ENCODE measurements at regions not wholly inside any gene's neighbourhood (a gene's known extent, or its start where the extent isn't known, plus 50 kb on each side); places are given as distances from the start of the nearest gene placed in this dataset.

DNA sequence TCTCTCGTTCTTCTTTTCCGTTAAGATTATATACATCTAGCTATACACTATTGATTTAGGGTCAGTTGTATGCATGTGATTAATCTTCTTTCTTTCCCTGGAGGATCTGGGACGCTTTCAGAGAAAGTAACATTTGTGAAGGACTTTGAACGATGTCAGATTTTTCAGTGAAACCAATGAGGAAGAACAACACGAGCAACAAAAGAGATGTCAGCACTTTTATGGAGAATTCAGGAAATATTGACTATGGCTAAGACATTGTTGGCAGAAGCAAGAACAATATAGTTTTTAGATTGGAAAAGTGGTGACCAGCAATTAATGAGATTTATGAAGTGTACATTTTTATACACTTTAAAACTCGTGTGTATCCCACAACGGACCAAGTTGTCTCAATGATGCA is 355.5 kb downstream of the TGFB2 start (continued):
- TF ChIP-seq, protein P1, sequence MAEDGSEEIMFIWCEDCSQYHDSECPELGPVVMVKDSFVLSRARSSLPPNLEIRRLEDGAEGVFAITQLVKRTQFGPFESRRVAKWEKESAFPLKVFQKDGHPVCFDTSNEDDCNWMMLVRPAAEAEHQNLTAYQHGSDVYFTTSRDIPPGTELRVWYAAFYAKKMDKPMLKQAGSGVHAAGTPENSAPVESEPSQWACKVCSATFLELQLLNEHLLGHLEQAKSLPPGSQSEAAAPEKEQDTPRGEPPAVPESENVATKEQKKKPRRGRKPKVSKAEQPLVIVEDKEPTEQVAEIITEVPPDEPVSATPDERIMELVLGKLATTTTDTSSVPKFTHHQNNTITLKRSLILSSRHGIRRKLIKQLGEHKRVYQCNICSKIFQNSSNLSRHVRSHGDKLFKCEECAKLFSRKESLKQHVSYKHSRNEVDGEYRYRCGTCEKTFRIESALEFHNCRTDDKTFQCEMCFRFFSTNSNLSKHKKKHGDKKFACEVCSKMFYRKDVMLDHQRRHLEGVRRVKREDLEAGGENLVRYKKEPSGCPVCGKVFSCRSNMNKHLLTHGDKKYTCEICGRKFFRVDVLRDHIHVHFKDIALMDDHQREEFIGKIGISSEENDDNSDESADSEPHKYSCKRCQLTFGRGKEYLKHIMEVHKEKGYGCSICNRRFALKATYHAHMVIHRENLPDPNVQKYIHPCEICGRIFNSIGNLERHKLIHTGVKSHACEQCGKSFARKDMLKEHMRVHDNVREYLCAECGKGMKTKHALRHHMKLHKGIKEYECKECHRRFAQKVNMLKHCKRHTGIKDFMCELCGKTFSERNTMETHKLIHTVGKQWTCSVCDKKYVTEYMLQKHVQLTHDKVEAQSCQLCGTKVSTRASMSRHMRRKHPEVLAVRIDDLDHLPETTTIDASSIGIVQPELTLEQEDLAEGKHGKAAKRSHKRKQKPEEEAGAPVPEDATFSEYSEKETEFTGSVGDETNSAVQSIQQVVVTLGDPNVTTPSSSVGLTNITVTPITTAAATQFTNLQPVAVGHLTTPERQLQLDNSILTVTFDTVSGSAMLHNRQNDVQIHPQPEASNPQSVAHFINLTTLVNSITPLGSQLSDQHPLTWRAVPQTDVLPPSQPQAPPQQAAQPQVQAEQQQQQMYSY (CRISPR knock-in tag; IDR thresholded peaks at IDR 0.05): no peak
- TF ChIP-seq WRNIP1 (IDR thresholded peaks at IDR 0.05; ENCODE audit: borderline replicate concordance, low read depth, low read length) (no peak), SMAD5 (IDR thresholded peaks at IDR 0.05; ENCODE audit: low read depth) (no peak), PAX5 (IDR thresholded peaks at IDR 0.05; ENCODE audit: borderline replicate concordance, low read depth, low read length) (no peak)

DNA sequence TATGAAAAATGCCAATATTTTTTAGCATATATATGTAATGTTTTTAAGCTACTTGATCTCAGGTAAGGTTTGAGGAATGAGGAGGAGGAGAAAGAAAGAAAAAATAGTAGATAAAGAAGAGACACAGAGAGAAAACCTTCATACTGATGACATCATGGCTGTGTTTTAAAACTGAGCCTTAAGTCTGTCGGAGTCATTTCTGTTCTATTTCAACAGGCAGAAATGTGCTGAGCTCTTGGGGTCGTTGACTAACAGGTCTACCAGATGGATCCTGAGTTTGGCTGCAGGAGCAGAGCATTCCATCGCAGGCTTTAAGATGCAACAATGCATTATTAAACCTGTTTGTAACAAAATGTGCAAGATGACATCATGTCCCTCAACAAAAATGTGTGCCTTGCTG is 356.0 kb downstream of the TGFB2 start:
- ChIA-PET RAD21 (ENCODE audit: unreplicated experiment) (no interaction called here), SMC1A (ENCODE audit: uncharacterized antibody, unreplicated experiment) (interaction anchor here (0.9 kb wide), 1 partner anchor 131 kb away, joined by 3 read pairs; no protein-coding TSS in a partner anchor), CTCF (no interaction called here), POLR2A (no interaction called here)
- DNase-seq (ENCODE audit: low read depth, low spot score): no peak
- no peaks in the 10 kb centered on the region for H4K20me1 ChIP-seq (ENCODE audit: control insufficient read depth, insufficient read depth)
- H3K27ac ChIP-seq (ENCODE audit: control insufficient read depth, insufficient read depth): no peak overlapping the region
- FAIRE-seq: no peak
- intact Hi-C loops (cut with micrococcal nuclease; ENCODE audit: unreplicated experiment): no loop called here
- no peak for ATAC-seq
- no peaks in the 10 kb centered on the region for H3K9me3 ChIP-seq (replicated peaks; ENCODE audit: control insufficient read depth, insufficient read depth, low read length)
- H2AFZ ChIP-seq (ENCODE audit: control insufficient read depth, low read depth, low read length): no peak overlapping the region
- H3K27me3 ChIP-seq (replicated peaks in 1 of 2; ENCODE audit: control insufficient read depth in 2 of 2, insufficient read depth in 2 of 2, low read length in 1 of 2): no peaks in the 10 kb centered on the region
- H3K36me3 ChIP-seq (ENCODE audit: control insufficient read depth in 2 of 2, insufficient read depth in 2 of 2, low read length in 1 of 2): no peaks in the 10 kb centered on the region
- in situ Hi-C loops (cut with MboI): no loop called here
- no peaks in the 10 kb centered on the region for H3K79me2 ChIP-seq (ENCODE audit: control insufficient read depth, insufficient read depth, low read length)
- H3K4me1 ChIP-seq (ENCODE audit: control insufficient read depth, insufficient read depth, low read length): no peaks in the 10 kb centered on the region
- no peak overlapping the region for H3K4me3 ChIP-seq
- H3K9ac ChIP-seq (ENCODE audit: control insufficient read depth, insufficient read depth, low read length): no peak overlapping the region
- no TSS peak for BruUV-seq (replicated peaks)
- no peak overlapping the region for H3K4me2 ChIP-seq (ENCODE audit: control insufficient read depth, insufficient read depth)
- 24% methylated on average over 3 of the region's 3 CpGs for WGBS (ENCODE audit: insufficient coverage, insufficient replicate concordance, low lambda C conversion rate, missing lambda C conversion rate)
- TF ChIP-seq, protein P2, sequence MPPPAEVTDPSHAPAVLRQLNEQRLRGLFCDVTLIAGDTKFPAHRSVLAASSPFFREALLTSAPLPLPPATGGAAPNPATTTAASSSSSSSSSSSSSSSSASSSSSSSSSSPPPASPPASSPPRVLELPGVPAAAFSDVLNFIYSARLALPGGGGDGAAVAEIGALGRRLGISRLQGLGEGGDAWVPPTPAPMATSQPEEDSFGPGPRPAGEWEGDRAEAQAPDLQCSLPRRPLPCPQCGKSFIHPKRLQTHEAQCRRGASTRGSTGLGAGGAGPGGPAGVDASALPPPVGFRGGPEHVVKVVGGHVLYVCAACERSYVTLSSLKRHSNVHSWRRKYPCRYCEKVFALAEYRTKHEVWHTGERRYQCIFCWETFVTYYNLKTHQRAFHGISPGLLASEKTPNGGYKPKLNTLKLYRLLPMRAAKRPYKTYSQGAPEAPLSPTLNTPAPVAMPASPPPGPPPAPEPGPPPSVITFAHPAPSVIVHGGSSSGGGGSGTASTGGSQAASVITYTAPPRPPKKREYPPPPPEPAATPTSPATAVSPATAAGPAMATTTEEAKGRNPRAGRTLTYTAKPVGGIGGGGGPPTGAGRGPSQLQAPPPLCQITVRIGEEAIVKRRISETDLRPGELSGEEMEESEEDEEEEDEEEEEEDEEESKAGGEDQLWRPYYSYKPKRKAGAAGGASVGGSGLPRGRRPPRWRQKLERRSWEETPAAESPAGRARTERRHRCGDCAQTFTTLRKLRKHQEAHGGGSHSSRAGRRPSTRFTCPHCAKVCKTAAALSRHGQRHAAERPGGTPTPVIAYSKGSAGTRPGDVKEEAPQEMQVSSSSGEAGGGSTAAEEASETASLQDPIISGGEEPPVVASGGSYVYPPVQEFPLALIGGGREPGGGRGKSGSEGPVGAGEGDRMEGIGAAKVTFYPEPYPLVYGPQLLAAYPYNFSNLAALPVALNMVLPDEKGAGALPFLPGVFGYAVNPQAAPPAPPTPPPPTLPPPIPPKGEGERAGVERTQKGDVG (CRISPR knock-in tag; IDR thresholded peaks at IDR 0.05): no peak
- TF ChIP-seq IKZF2 (IDR thresholded peaks at IDR 0.05) (no peak), RAD21 (IDR thresholded peaks at IDR 0.05; ENCODE audit: insufficient read depth, low read depth, low read length) (no peak), SMC3 (IDR thresholded peaks at IDR 0.05; ENCODE audit: borderline replicate concordance, low read length) (no peak), SMAD5 (IDR thresholded peaks at IDR 0.05; ENCODE audit: low read depth) (no peak), MEF2B (IDR thresholded peaks at IDR 0.05; ENCODE audit: partially characterized antibody, poor library complexity, severe bottlenecking) (no peak), TARDBP (IDR thresholded peaks at IDR 0.05; ENCODE audit: borderline replicate concordance) (no peak), TCF3 (IDR thresholded peaks at IDR 0.05; ENCODE audit: borderline replicate concordance, insufficient read depth, low read depth, low read length) (no peak), SMAD1 (IDR thresholded peaks at IDR 0.05; ENCODE audit: low read depth, partially characterized antibody) (no peak), SPI1 (IDR thresholded peaks at IDR 0.05; ENCODE audit: borderline replicate concordance, insufficient read depth, low read depth, low read length) (no peak), TAF1 (IDR thresholded peaks at IDR 0.05; ENCODE audit: borderline replicate concordance, low read depth, low read length) (no peak), EED (IDR thresholded peaks at IDR 0.05; ENCODE audit: low read depth) (no peak)
- TF ChIP-seq, protein P3, sequence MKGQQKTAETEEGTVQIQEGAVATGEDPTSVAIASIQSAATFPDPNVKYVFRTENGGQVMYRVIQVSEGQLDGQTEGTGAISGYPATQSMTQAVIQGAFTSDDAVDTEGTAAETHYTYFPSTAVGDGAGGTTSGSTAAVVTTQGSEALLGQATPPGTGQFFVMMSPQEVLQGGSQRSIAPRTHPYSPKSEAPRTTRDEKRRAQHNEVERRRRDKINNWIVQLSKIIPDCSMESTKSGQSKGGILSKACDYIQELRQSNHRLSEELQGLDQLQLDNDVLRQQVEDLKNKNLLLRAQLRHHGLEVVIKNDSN (IDR thresholded peaks at IDR 0.05; ENCODE audit: borderline replicate concordance, extremely low read length, insufficient read depth, low read depth, low read length): no peak

Measured in GM12878 (cell line).